ENCODE measurements at regions not wholly inside any gene's neighbourhood (a gene's known extent, or its start where the extent isn't known, plus 50 kb on each side); places are given as distances from the start of the nearest gene placed in this dataset.

GRCh38 chr20:48202334-48203113, 417.2 kb upstream of the SULF2 start:
- TF ChIP-seq ZNF274 (IDR thresholded peaks at IDR 0.05; ENCODE audit: low read depth, low read length) (no peak), YY1 (IDR thresholded peaks at IDR 0.05; ENCODE audit: insufficient read depth, insufficient read length) (no peak), SUZ12 (IDR thresholded peaks at IDR 0.05; ENCODE audit: extremely low read depth, insufficient read depth, insufficient read length) (no peak)
